Activated CD4-positive, alpha-beta T cell treated with anti-CD3 and anti-CD28 coated beads, Interleukin-10, Interleukin-2, amounts not matched to agents 100 ng/mL and 50 ng/mL, durations not matched to agents 16 hours and 8 hours (primary cell): ENCODE measurements at regions not wholly inside any gene's neighbourhood (a gene's known extent, or its start where the extent isn't known, plus 50 kb on each side); places are given as distances from the start of the nearest gene placed in this dataset.

Experiments
- DNase-seq: peaks from one replicate; pipeline ENCODE4 v3.0.0-alpha.2; 2020

GRCh38 chr10:71073451-71074175 is 138.8 kb upstream of the UNC5B start:
- no peak for DNase-seq

- DNase-seq, result no peak
These were observed 138.1 kb upstream of the UNC5B start for GRCh38 chr10:71074176-71074755.

- no peak for DNase-seq
These were observed 137.1 kb upstream of the UNC5B start for GRCh38 chr10:71075086-71075758.

- DNase-seq, result no peak
These were observed 136.5 kb upstream of the UNC5B start for GRCh38 chr10:71075759-71076472.

GRCh38 chr10:71076473-71077142 is 135.8 kb upstream of the UNC5B start:
- DNase-seq, result no peak

- no peak for DNase-seq
These were observed 135.2 kb upstream of the UNC5B start for GRCh38 chr10:71077143-71077581.

- no peak for DNase-seq
These were observed 134.4 kb upstream of the UNC5B start for GRCh38 chr10:71077796-71078453.

GRCh38 chr10:71078454-71079145 is 133.8 kb upstream of the UNC5B start:
- DNase-seq, result no peak

- DNase-seq, result no peak
These were observed 132.5 kb upstream of the UNC5B start for GRCh38 chr10:71079761-71080380.

GRCh38 chr10:71080381-71081228 is 131.8 kb upstream of the UNC5B start:
- DNase-seq, result no peak

- DNase-seq, result no peak
These were observed 131.2 kb upstream of the UNC5B start for GRCh38 chr10:71081229-71081560.

GRCh38 chr10:71081912-71082311 is 130.5 kb upstream of the UNC5B start:
- DNase-seq, result no peak

GRCh38 chr10:71082960-71083715 is 129.2 kb upstream of the UNC5B start:
- no peak for DNase-seq

GRCh38 chr10:71083716-71083975 is 128.7 kb upstream of the UNC5B start:
- no peak for DNase-seq

- no peak for DNase-seq
These were observed 128.1 kb upstream of the UNC5B start for GRCh38 chr10:71084061-71084817.

- DNase-seq, result no peak
These were observed 127.6 kb upstream of the UNC5B start for GRCh38 chr10:71084818-71085126.

GRCh38 chr10:71085689-71086438 is 126.5 kb upstream of the UNC5B start:
- DNase-seq, result no peak

- DNase-seq, result no peak
These were observed 125.8 kb upstream of the UNC5B start for GRCh38 chr10:71086439-71087080.
